AG04449 (cell line): ENCODE measurements at regions not wholly inside any gene's neighbourhood (a gene's known extent, or its start where the extent isn't known, plus 50 kb on each side); places are given as distances from the start of the nearest gene placed in this dataset.

Source experiments
- CTCF ChIA-PET: fragments of 350-600 bp; formaldehyde crosslinking; extraction: SDS; loops from one replicate; lab custom pipeline; 2021; ENCODE audit warnings: antibody characterized with exemption; lab: Yijun Ruan, JAX
- POLR2A ChIA-PET: fragments of 400-600, 350-600 bp; formaldehyde crosslinking; extraction: SDS; loops from one replicate; lab custom pipeline; 2020; ENCODE audit warnings: antibody characterized with exemption, inconsistent platforms; lab: Yijun Ruan, JAX
- DNase-seq: peaks from one replicate; pipeline ENCODE4 v3.0.0-alpha.2; 2010; ENCODE audit warnings: low read depth, low spot score
- H3K4me3 ChIP-seq: 2 replicates; pipeline ENCODE4 v1.5.1; 2011; ENCODE audit warnings: low read depth, mild to moderate bottlenecking, control low read depth, low read length
- TF ChIP-seq, protein P1 (sequence below): IDR thresholded peaks from one replicate; pipeline ENCODE4 v1.5.1; 2011; ENCODE audit warnings: mild to moderate bottlenecking, moderate library complexity, low read length, control low read depth, inconsistent platforms; ENCODE audit not compliant: insufficient read depth; ENCODE audit errors: missing control alignments

DNA sequence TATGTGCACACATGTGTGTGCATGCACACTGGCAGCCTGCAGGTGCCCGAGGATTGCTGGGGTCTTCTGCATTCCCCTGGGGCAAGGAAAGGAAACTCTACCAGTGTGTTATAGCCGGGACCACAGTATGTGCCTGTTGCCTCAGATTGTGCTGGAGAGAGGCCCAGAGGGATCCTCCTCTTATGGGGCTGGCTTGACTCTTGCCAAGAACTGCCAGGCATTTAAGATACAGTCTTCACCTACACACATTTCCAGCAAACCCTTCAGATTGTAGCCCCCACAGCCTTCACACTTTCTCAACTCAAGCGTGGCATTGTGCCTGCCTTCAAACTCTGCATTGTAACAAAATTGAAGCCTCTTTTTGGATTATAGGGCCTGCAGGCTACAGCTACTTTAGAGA is 176.7 kb upstream of the DYRK2 start:
- DNase-seq: no peak
- no peak overlapping the region for H3K4me3 ChIP-seq
- TF ChIP-seq, protein P1, sequence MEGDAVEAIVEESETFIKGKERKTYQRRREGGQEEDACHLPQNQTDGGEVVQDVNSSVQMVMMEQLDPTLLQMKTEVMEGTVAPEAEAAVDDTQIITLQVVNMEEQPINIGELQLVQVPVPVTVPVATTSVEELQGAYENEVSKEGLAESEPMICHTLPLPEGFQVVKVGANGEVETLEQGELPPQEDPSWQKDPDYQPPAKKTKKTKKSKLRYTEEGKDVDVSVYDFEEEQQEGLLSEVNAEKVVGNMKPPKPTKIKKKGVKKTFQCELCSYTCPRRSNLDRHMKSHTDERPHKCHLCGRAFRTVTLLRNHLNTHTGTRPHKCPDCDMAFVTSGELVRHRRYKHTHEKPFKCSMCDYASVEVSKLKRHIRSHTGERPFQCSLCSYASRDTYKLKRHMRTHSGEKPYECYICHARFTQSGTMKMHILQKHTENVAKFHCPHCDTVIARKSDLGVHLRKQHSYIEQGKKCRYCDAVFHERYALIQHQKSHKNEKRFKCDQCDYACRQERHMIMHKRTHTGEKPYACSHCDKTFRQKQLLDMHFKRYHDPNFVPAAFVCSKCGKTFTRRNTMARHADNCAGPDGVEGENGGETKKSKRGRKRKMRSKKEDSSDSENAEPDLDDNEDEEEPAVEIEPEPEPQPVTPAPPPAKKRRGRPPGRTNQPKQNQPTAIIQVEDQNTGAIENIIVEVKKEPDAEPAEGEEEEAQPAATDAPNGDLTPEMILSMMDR: no peak
- CTCF ChIA-PET: no interaction called here
- POLR2A ChIA-PET: no interaction called here

DNA sequence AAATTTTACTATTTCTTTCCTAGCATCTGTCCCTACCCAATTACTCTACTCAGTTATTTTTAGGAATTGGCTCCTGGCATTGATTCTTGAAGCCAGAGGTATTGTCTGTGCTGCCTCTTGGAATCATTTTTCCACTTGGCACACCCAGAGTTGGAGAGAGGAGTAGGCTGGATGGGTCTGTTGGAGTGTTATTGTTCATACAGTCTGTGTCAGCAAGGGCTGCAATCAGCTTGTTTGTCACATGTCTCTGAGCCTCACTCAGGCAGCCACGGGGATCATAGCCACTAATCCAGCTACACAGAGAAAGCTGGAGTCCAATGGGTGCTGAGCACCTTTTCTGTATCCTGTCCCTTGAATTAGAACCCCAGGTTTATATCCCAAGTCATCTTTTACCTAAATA is 176.0 kb upstream of the DYRK2 start:
- CTCF ChIA-PET: no interaction called here
- TF ChIP-seq, protein P1: no peak
- POLR2A ChIA-PET: no interaction called here
- DNase-seq: no peak
- H3K4me3 ChIP-seq: no peak overlapping the region

DNA sequence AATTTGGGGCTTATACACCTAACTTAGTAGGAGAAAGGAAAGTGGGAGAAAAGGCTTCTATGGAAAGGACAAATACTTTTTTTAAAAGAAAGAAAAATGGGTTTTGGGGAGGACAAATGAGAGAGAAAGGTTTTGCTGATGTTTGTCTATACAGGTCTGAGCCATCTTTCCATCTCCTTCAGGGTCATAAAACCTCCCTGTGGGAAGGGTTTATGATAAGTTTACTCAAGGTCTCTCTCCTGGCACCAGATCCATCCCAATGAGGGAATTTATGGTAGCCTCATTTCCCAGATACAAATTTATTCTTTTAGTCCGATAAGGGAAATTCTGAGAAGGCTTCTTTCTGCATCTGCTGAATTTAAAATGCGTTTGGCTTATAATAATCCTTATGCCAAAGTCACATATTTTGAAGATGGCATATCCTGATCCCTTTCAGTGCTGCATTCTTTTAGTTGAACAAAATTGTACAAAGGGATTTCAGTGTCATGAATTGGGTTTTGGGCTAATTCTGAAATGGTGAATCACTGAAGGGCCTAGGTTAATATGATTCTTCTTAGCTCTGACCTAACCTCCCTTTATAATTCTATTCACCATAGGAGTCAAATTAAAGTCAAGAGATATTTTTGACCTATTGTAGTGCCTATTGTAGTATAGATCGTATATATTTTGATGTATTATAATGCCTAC is 173.5 kb upstream of the DYRK2 start:
- CTCF ChIA-PET: no interaction called here

DNA sequence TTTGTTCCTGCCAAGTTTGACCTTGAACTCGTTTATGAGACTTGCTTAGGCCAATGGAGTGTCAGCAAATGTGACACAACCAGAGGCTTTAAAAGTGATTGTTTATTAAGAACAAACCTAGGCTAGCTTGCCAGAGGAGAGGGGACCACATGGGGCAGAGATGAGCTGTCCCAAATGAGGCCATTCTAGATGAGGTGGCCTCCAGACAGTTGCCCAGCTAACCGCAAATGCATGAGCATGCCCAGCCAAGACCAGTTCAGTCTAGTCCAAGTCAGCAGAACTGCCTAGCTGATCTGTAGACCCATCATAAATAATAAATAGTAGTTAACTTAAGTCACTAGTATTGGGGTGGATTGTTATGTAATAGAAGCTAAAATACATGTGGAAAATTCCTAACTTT is 172.8 kb upstream of the DYRK2 start:
- TF ChIP-seq, protein P1: no peak
- ChIA-PET CTCF (no interaction called here), POLR2A (interaction anchor here (0.6 kb wide), 1 partner anchor 435 kb away, joined by 7 read pairs; no protein-coding TSS in a partner anchor)
- H3K4me3 ChIP-seq: no peak overlapping the region
- DNase-seq: no peak

More for the DNA sequence above, 173.5 kb upstream of the DYRK2 start:
- TF ChIP-seq, protein P1: no peak
- no peak overlapping the region for H3K4me3 ChIP-seq
- DNase-seq: no peak
- POLR2A ChIA-PET: interaction anchor here (0.6 kb wide), 1 partner anchor 436 kb away, joined by 7 read pairs; no protein-coding TSS in a partner anchor

DNA sequence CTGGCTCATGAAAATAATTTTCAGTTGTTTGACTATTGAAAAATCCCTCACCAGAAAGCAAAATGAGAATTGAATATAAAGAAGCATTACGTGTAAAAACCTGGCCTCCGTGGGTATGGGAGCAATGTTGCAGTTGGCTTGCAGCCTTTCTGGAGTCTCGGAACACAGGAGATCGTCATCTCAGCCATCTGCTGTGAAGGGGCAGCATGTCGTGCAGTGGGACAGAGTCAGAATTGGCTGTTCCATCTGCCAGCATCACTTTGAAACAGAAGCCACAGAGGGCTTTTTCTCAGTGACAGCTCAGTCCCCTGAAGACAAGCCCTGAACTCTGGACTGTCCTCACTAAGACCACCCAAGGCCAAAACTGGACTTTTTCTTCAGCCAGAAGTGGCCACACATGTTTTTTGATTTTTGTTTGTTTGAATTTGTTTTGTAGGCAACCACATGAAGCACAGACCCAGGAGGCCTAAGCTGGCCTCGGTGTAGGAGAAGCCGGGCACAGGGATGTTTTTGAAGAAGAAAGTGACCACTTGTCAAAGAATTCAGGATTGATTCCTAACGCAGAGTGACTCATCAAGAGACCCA is 170.8 kb upstream of the DYRK2 start:
- DNase-seq: no peak
- CTCF ChIA-PET: no interaction called here

More for the DNA sequence above, 170.8 kb upstream of the DYRK2 start:
- H3K4me3 ChIP-seq: no peak overlapping the region
- POLR2A ChIA-PET: no interaction called here
- TF ChIP-seq, protein P1: no peak
